HL-60 (cell line): ENCODE measurements at regions not wholly inside any gene's neighbourhood (a gene's known extent, or its start where the extent isn't known, plus 50 kb on each side); places are given as distances from the start of the nearest gene placed in this dataset.
"Not testable (repeated sequence)": the region's sequence is repeated elsewhere in the genome, so short reads cannot be mapped to it uniquely, and the experiment has no call there.

Experiments
- DNase-seq, 2 experiments: peaks; one replicate each; pipeline ENCODE4 v3.0.0-alpha.2; 2010 to 2020; ENCODE audit warnings: low read depth in 1 of 2, low spot score in 1 of 2
- H3K27ac ChIP-seq: fragments of 250-450 bp; sonication (Bioruptor Pico); replicated peaks from 2 replicates; pipeline ENCODE4 v1.5.1; 2020; ENCODE audit warnings: mild to moderate bottlenecking, moderate library complexity
- H3K27me3 ChIP-seq: fragments of 250-450 bp; sonication (Bioruptor Pico); 2 replicates; pipeline ENCODE4 v1.5.1; 2021; ENCODE audit warnings: mild to moderate bottlenecking, moderate library complexity; ENCODE audit not compliant: insufficient read depth, poor library complexity, severe bottlenecking
- H3K4me3 ChIP-seq: replicated peaks from 2 replicates; pipeline ENCODE4 v1.5.1; 2011; ENCODE audit warnings: mild to moderate bottlenecking, control low read depth, low read length; ENCODE audit not compliant: insufficient read depth
- GABPA ChIP-seq: IDR thresholded peaks from 2 replicates; pipeline ENCODE4 v1.6.1; 2012; ENCODE audit warnings: low read depth
- POLR2AphosphoS5 ChIP-seq: IDR thresholded peaks from 2 replicates; pipeline ENCODE4 v1.6.1; 2012; ENCODE audit warnings: low read depth
- REST ChIP-seq: IDR thresholded peaks from 2 replicates; pipeline ENCODE4 v1.6.1; 2012; ENCODE audit warnings: low read depth; ENCODE audit not compliant: insufficient replicate concordance
- SPI1 ChIP-seq: IDR thresholded peaks from 2 replicates; pipeline ENCODE4 v1.6.1; 2012; ENCODE audit warnings: low read depth, mild to moderate bottlenecking, borderline replicate concordance
- TF ChIP-seq, protein P1 (sequence below): IDR thresholded peaks from one replicate; pipeline ENCODE4 v1.5.1; 2011; ENCODE audit warnings: low read length, control low read depth, inconsistent platforms; ENCODE audit not compliant: insufficient read depth

- H3K4me3 ChIP-seq = no peak overlapping the region
- TF ChIP-seq, protein P1, sequence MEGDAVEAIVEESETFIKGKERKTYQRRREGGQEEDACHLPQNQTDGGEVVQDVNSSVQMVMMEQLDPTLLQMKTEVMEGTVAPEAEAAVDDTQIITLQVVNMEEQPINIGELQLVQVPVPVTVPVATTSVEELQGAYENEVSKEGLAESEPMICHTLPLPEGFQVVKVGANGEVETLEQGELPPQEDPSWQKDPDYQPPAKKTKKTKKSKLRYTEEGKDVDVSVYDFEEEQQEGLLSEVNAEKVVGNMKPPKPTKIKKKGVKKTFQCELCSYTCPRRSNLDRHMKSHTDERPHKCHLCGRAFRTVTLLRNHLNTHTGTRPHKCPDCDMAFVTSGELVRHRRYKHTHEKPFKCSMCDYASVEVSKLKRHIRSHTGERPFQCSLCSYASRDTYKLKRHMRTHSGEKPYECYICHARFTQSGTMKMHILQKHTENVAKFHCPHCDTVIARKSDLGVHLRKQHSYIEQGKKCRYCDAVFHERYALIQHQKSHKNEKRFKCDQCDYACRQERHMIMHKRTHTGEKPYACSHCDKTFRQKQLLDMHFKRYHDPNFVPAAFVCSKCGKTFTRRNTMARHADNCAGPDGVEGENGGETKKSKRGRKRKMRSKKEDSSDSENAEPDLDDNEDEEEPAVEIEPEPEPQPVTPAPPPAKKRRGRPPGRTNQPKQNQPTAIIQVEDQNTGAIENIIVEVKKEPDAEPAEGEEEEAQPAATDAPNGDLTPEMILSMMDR = no peak
- no peak for TF ChIP-seq REST
- no peak for TF ChIP-seq POLR2AphosphoS5
- no peak for TF ChIP-seq SPI1
- no peak for TF ChIP-seq GABPA
- no peak overlapping the region for H3K27ac ChIP-seq
- DNase-seq = no peak
- H3K27me3 ChIP-seq = no peaks in the 10 kb centered on the region
These were observed 1464.8 kb downstream of the RAPGEF2 start for GRCh38 chr4:160567634-160568033.

DNA sequence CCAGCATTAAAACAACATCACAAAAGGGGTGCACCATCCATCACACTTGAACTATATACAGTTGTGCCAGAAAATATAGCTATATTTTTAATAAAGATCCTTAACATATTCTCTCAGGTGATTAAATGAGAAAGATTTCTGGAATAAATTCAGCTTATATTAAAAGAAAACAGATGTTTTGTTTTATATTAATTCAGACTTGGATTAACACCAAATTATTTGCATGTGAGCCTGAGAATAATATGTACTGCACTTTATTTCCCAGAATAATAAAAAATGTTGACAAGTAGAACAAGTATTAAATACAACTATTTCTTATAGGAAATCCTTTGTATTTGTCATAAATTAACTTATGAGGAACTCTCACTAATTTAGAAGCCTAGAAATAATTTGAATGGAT lies 1467.4 kb downstream of the RAPGEF2 start:
- Histone ChIP-seq H3K4me3 (no peak overlapping the region), H3K27me3 (no peaks in the 10 kb centered on the region), H3K27ac (no peak overlapping the region)
- no peak for DNase-seq
- TF ChIP-seq, protein P1 = no peak
- TF ChIP-seq REST (no peak), POLR2AphosphoS5 (no peak), SPI1 (no peak), GABPA (no peak)

GRCh38 chr4:160574272-160574671 lies 1471.4 kb downstream of the RAPGEF2 start:
- not testable (repeated sequence) for DNase-seq, H3K27ac ChIP-seq, H3K27me3 ChIP-seq, H3K4me3 ChIP-seq

GRCh38 chr4:160580581-160580980 lies 1477.7 kb downstream of the RAPGEF2 start:
- DNase-seq = no peak
- no peak overlapping the region for H3K27ac ChIP-seq
- TF ChIP-seq REST = no peak
- TF ChIP-seq, protein P1 = no peak
- no peak for TF ChIP-seq GABPA
- no peak for TF ChIP-seq POLR2AphosphoS5
- TF ChIP-seq SPI1 = no peak

More at GRCh38 chr4:160580581-160580980, 1477.7 kb downstream of the RAPGEF2 start:
- no peaks in the 10 kb centered on the region for H3K27me3 ChIP-seq
- H3K4me3 ChIP-seq = no peak overlapping the region
